Liver (tissue), 8 donors: ENCODE measurements at regions not wholly inside any gene's neighbourhood (a gene's known extent, or its start where the extent isn't known, plus 50 kb on each side); places are given as distances from the start of the nearest gene placed in this dataset.

Source experiments
- DNase-seq: peaks from one replicate; pipeline ENCODE4 v3.0.0-alpha.2; 2017; ENCODE audit warnings: low spot score
- H3K27ac ChIP-seq, 2 donors: one replicate each; pipeline ENCODE4 v1.7.0; 2013; ENCODE audit warnings: inconsistent platforms in 2 of 2, low read length in 2 of 2, control low read depth in 1 of 2, low read depth in 1 of 2, mild to moderate bottlenecking in 1 of 2
- H3K27me3 ChIP-seq, 4 donors: one replicate each; pipeline versions ENCODE4 v1.6.1 to v1.7.0; 2013; ENCODE audit warnings: low read length in 3 of 4, inconsistent platforms in 1 of 4, mild to moderate bottlenecking in 1 of 4, moderate library complexity in 1 of 4; ENCODE audit not compliant: control insufficient read depth in 4 of 4, insufficient read depth in 4 of 4
- H3K36me3 ChIP-seq, 4 donors: one replicate each; pipeline versions ENCODE4 v1.6.1 to v1.7.0; 2013; ENCODE audit warnings: low read length in 3 of 4, mild to moderate bottlenecking in 3 of 4, low read depth in 1 of 4, moderate library complexity in 1 of 4; ENCODE audit not compliant: control insufficient read depth in 4 of 4, insufficient read depth in 3 of 4
- H3K4me1 ChIP-seq, 4 donors: one replicate each; pipeline versions ENCODE4 v1.6.1 to v1.7.0; 2013; ENCODE audit warnings: low read length in 3 of 4, mild to moderate bottlenecking in 3 of 4, moderate library complexity in 1 of 4; ENCODE audit not compliant: control insufficient read depth in 4 of 4, insufficient read depth in 4 of 4
- H3K4me3 ChIP-seq, 3 donors: one replicate each; pipeline versions ENCODE4 v1.6.1 to v1.7.0; 2013; ENCODE audit warnings: low read length in 3 of 3, control low read depth in 1 of 3, low read depth in 1 of 3, mild to moderate bottlenecking in 1 of 3
- H3K9ac ChIP-seq, 2 donors: one replicate each; pipeline ENCODE4 v1.7.0; 2013; ENCODE audit warnings: low read length in 2 of 2, mild to moderate bottlenecking in 2 of 2, moderate library complexity in 2 of 2, control low read depth in 1 of 2, low read depth in 1 of 2
- H3K9me3 ChIP-seq, 4 donors: one replicate each; pipeline versions ENCODE4 v1.6.1 to v1.7.0; 2013; ENCODE audit warnings: low read length in 3 of 4; ENCODE audit not compliant: control insufficient read depth in 4 of 4
- CTCF ChIP-seq: fragments of 150-350 bp; IDR thresholded peaks from 2 replicates; pipeline ENCODE4 v1.5.1; 2017; ENCODE audit warnings: improper control_type of control experiment, low read depth, low read length; ENCODE audit not compliant: missing input control
- EGR1 ChIP-seq, 2 donors: IDR thresholded peaks; 2 replicates each; pipeline ENCODE4 v1.6.1; 2016 to 2018; ENCODE audit warnings: antibody characterized with exemption in 2 of 2, low read depth in 2 of 2
- GABPA ChIP-seq, 2 donors: IDR thresholded peaks in 1 of 2; conservative IDR thresholded peaks in 1 of 2; 2 replicates each; pipeline ENCODE4 v1.6.1; 2016; ENCODE audit warnings: antibody characterized with exemption in 2 of 2, mild to moderate bottlenecking in 1 of 2, moderate library complexity in 1 of 2
- HNF4G ChIP-seq: IDR thresholded peaks from 2 replicates; pipeline ENCODE4 v1.6.1; 2016; ENCODE audit warnings: antibody characterized with exemption
- JUND ChIP-seq, 2 donors: IDR thresholded peaks; 2 replicates each; pipeline ENCODE4 v1.6.1; 2016; ENCODE audit warnings: antibody characterized with exemption in 2 of 2
- RAD21 ChIP-seq, 2 donors: IDR thresholded peaks; 2 replicates each; pipeline ENCODE4 v1.6.1; 2016; ENCODE audit warnings: antibody characterized with exemption in 2 of 2, mild to moderate bottlenecking in 2 of 2
- RXRA ChIP-seq, 2 donors: IDR thresholded peaks; 2 replicates each; pipeline ENCODE4 v1.6.1; 2017 to 2018; ENCODE audit warnings: antibody characterized with exemption in 2 of 2, mild to moderate bottlenecking in 1 of 2
- SP1 ChIP-seq: IDR thresholded peaks from 2 replicates; pipeline ENCODE4 v1.6.1; 2018; ENCODE audit warnings: antibody characterized with exemption, mild to moderate bottlenecking
- YY1 ChIP-seq: IDR thresholded peaks from 2 replicates; pipeline ENCODE4 v1.6.1; 2016; ENCODE audit warnings: antibody characterized with exemption, mild to moderate bottlenecking
- ZBTB33 ChIP-seq: IDR thresholded peaks from 2 replicates; pipeline ENCODE4 v1.6.1; 2016; ENCODE audit warnings: antibody characterized with exemption
- whole genome bisulfite sequencing: extraction: QIAGEN DNeasy Blood & Tissue Kit; methylation state at CpG from one replicate; pipeline ENCODE4 v1.1.7; 2013; 5-methylcytosine and 5-hydroxymethylcytosine counted together
- TF ChIP-seq, protein P1 (sequence below): IDR thresholded peaks from 2 replicates; pipeline ENCODE4 v1.6.1; 2016; ENCODE audit warnings: antibody characterized with exemption, mild to moderate bottlenecking
- TF ChIP-seq, protein P2 (sequence below): IDR thresholded peaks from 2 replicates; pipeline ENCODE4 v1.6.1; 2016; ENCODE audit warnings: antibody characterized with exemption
- donor health status: healthy.
- donor health status: healthy.
- donor health status: healthy.
- donor health status: healthy.
- donor health status: healthy.

DNA sequence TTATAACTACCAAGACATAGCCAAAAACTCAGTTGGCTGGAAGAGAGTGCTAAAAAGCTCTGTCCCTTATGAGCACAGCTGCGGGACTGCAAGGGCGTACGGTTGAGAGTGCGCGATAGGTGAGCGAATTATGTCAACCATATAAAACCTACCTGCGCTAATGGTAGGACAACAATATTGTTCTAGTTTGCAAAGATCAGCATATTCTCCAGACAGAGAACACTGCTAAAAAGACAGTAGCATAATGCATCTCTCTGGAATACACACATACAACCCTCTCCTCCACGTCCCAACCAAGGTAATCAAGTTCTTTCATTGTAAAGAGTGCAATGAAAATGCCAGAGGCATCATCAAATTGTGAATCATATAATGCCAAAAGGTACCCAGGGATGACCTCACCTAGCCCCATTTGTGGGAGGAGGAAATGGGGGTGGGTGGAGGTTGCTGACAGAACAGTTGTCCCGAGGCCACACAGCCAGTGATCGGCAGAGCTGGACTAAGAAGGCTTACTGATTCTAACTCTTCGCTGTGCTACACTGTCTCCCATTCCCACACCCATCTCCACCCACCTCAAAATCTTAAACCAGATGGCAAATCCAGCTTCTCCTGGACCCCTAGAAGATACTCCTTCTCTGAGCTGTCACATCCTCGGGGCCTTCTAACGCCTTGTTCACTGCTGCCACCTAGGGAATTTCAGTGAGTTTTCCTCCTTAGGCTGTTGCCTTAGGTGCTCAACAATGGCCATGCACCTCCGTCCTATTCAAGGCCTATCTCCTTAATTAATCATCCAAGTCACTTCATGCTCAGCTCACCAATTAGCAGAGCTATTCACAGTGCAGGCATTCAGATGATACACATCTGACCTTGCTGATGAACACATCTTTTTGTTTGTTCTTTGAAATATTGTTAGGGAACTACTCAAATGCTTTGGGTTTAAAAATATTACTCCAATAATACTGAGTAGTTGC is 60.7 kb downstream of the RPL22L1 start:
- Histone ChIP-seq H3K27me3 (no peaks in the 10 kb centered on the region), H3K27ac (no peak overlapping the region), H3K4me1 (no peaks in the 10 kb centered on the region), H3K4me3 (no peak overlapping the region), H3K9ac (no peak overlapping the region), H3K9me3 (no peaks in the 10 kb centered on the region), H3K36me3 (no peaks in the 10 kb centered on the region)
- TF ChIP-seq, protein P1, sequence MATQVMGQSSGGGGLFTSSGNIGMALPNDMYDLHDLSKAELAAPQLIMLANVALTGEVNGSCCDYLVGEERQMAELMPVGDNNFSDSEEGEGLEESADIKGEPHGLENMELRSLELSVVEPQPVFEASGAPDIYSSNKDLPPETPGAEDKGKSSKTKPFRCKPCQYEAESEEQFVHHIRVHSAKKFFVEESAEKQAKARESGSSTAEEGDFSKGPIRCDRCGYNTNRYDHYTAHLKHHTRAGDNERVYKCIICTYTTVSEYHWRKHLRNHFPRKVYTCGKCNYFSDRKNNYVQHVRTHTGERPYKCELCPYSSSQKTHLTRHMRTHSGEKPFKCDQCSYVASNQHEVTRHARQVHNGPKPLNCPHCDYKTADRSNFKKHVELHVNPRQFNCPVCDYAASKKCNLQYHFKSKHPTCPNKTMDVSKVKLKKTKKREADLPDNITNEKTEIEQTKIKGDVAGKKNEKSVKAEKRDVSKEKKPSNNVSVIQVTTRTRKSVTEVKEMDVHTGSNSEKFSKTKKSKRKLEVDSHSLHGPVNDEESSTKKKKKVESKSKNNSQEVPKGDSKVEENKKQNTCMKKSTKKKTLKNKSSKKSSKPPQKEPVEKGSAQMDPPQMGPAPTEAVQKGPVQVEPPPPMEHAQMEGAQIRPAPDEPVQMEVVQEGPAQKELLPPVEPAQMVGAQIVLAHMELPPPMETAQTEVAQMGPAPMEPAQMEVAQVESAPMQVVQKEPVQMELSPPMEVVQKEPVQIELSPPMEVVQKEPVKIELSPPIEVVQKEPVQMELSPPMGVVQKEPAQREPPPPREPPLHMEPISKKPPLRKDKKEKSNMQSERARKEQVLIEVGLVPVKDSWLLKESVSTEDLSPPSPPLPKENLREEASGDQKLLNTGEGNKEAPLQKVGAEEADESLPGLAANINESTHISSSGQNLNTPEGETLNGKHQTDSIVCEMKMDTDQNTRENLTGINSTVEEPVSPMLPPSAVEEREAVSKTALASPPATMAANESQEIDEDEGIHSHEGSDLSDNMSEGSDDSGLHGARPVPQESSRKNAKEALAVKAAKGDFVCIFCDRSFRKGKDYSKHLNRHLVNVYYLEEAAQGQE: no peak
- TF ChIP-seq RXRA (IDR thresholded peaks at IDR 0.05): no peak
- TF ChIP-seq HNF4G: no peak
- TF ChIP-seq YY1: no peak
- peak; percentile 85 to 87 for TF ChIP-seq RAD21 (IDR thresholded peaks at IDR 0.05)
- TF ChIP-seq JUND (IDR thresholded peaks at IDR 0.05): no peak
- TF ChIP-seq ZBTB33: no peak
- TF ChIP-seq CTCF: peak; percentile 53
- TF ChIP-seq EGR1 (IDR thresholded peaks at IDR 0.05; ENCODE audit: low read depth in 2 of 2): no peak
- TF ChIP-seq, protein P2, sequence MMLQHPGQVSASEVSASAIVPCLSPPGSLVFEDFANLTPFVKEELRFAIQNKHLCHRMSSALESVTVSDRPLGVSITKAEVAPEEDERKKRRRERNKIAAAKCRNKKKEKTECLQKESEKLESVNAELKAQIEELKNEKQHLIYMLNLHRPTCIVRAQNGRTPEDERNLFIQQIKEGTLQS: no peak
- TF ChIP-seq SP1: no peak
- TF ChIP-seq GABPA (IDR thresholded peaks at IDR 0.05 in 1 of 2, conservative IDR thresholded peaks at IDR 0.05 in 1 of 2): no peak
- WGBS: 75% methylated on average over 14 of the region's 14 CpGs
- peak; percentile 41 for DNase-seq

GRCh38 chr3:170808041-170808440 is 62.0 kb downstream of the RPL22L1 start:
- H3K9me3 ChIP-seq: no peaks in the 10 kb centered on the region
- no peaks in the 10 kb centered on the region for H3K4me1 ChIP-seq
- TF ChIP-seq HNF4G (no peak), JUND (IDR thresholded peaks at IDR 0.05) (no peak)
- H3K4me3 ChIP-seq: no peak overlapping the region
- H3K27ac ChIP-seq: no peak overlapping the region
- no peaks in the 10 kb centered on the region for H3K36me3 ChIP-seq
- WGBS: 90% methylated on average over 5 of the region's 5 CpGs
- no peaks in the 10 kb centered on the region for H3K27me3 ChIP-seq
- DNase-seq: no peak
- no peak overlapping the region for H3K9ac ChIP-seq
